Endothelial cell of umbilical vein (primary cell): ENCODE measurements at regions not wholly inside any gene's neighbourhood (a gene's known extent, or its start where the extent isn't known, plus 50 kb on each side); places are given as distances from the start of the nearest gene placed in this dataset.

Source experiments
- BruUV-seq: library from RNA; stranded (reverse); fragments of 400-500 nt; replicated peaks from 2 replicates; lab custom pipeline; 2021; lab: Mats Ljungman, UMichigan
- CTCF ChIA-PET: fragments of 300-600, 350-600 bp; sonication (Branson Sonifier 250); formaldehyde crosslinking; loops from one replicate; lab custom pipeline; 2021; ENCODE audit warnings: antibody characterized with exemption, inconsistent platforms; lab: Charles Lee
- POLR2A ChIA-PET: fragments of 300-600, 350-600 bp; sonication (Branson Sonifier 250); formaldehyde crosslinking; loops from one replicate; lab custom pipeline; 2021; ENCODE audit warnings: antibody characterized with exemption, inconsistent platforms; lab: Charles Lee
- DNase-seq: peaks from one replicate; pipeline ENCODE4 v3.0.0-alpha.2; 2011; ENCODE audit warnings: low read depth, low spot score
- FAIRE-seq: peaks from 2 replicates; lab custom pipeline; 2011; peaks lifted over from hg19 to GRCh38; lab: Jason Lieb, UNC
- H2AFZ ChIP-seq: 2 replicates; pipeline ENCODE4 v1.6.0; 2012; ENCODE audit warnings: low read depth, low read length, control low read depth, inconsistent platforms
- H3K27ac ChIP-seq: 2 replicates; pipeline ENCODE4 v1.5.1; 2011; ENCODE audit warnings: low read depth, mild to moderate bottlenecking, control low read depth, low read length, moderate library complexity; ENCODE audit not compliant: insufficient read depth
- H3K27me3 ChIP-seq, 2 experiments: 2 replicates each; pipeline versions ENCODE4 v1.6.0 to v1.6.1; 2011; ENCODE audit warnings: low read length in 2 of 2, mixed read lengths in 1 of 2; ENCODE audit not compliant: control insufficient read depth in 2 of 2, insufficient read depth in 2 of 2
- H3K36me3 ChIP-seq, 2 experiments: 2 replicates in 1 of 2; 3 replicates in 1 of 2; pipeline ENCODE4 v1.5.1; 2011; ENCODE audit warnings: low read length in 2 of 2, mild to moderate bottlenecking in 1 of 2, moderate library complexity in 1 of 2; ENCODE audit not compliant: control insufficient read depth in 2 of 2, insufficient read depth in 2 of 2; ENCODE audit errors: extremely low read depth in 1 of 2
- H3K4me1 ChIP-seq: 3 replicates; pipeline ENCODE4 v1.5.1; 2011; ENCODE audit warnings: mild to moderate bottlenecking, low read length; ENCODE audit not compliant: control insufficient read depth, insufficient read depth; ENCODE audit errors: extremely low read depth
- H3K4me2 ChIP-seq: 2 replicates; pipeline ENCODE4 v1.6.1; 2011; ENCODE audit warnings: low read length, control low read depth, mixed read lengths; ENCODE audit not compliant: insufficient read depth
- H3K4me3 ChIP-seq, 3 experiments: fragments of 200-600 bp in 1 of 3; sonication (generic), shearing (Covaris generic) in 1 of 3; replicated peaks in 1 of 3; 2 replicates each; pipeline ENCODE4 v1.5.1; 2011 to 2016; ENCODE audit warnings: control low read depth in 3 of 3, low read length in 3 of 3, mild to moderate bottlenecking in 2 of 3, inconsistent platforms in 1 of 3, low read depth in 1 of 3, moderate library complexity in 1 of 3; ENCODE audit not compliant: insufficient read depth in 1 of 3
- H3K79me2 ChIP-seq: 2 replicates; pipeline ENCODE4 v1.6.0; 2012; ENCODE audit warnings: low read length, inconsistent platforms; ENCODE audit not compliant: control insufficient read depth, insufficient read depth
- H3K9ac ChIP-seq: replicated peaks from 2 replicates; pipeline ENCODE3; 2011; ENCODE audit warnings: low read length, control low read depth; ENCODE audit not compliant: insufficient read depth; ENCODE audit errors: extremely low read depth
- H3K9me1 ChIP-seq: replicated peaks from 3 replicates; pipeline ENCODE4 v1.6.0; 2011; ENCODE audit warnings: mild to moderate bottlenecking, low read length; ENCODE audit not compliant: control insufficient read depth, insufficient read depth; ENCODE audit errors: extremely low read depth
- H3K9me3 ChIP-seq: replicated peaks from 2 replicates; pipeline ENCODE4 v1.5.1; 2012; ENCODE audit warnings: low read length, inconsistent platforms; ENCODE audit not compliant: control insufficient read depth, insufficient read depth
- H4K20me1 ChIP-seq: replicated peaks from 2 replicates; pipeline ENCODE3; 2011; ENCODE audit warnings: mild to moderate bottlenecking, low read length; ENCODE audit not compliant: control insufficient read depth, insufficient read depth; ENCODE audit errors: extremely low read depth
- EZH2 ChIP-seq: IDR thresholded peaks from 2 replicates; pipeline ENCODE4 v1.6.1; 2012; ENCODE audit warnings: borderline replicate concordance, low read depth, mild to moderate bottlenecking, moderate library complexity, low read length, inconsistent platforms; ENCODE audit not compliant: severe bottlenecking
- FOS ChIP-seq: IDR thresholded peaks from 2 replicates; pipeline ENCODE4 v1.6.1; 2011; ENCODE audit warnings: mild to moderate bottlenecking, low read length, moderate library complexity, borderline replicate concordance; ENCODE audit not compliant: insufficient read depth
- GATA2 ChIP-seq: IDR thresholded peaks from 2 replicates; pipeline ENCODE4 v1.7.0; 2011; ENCODE audit warnings: low read depth, mild to moderate bottlenecking, moderate library complexity, mixed read lengths, low read length; ENCODE audit not compliant: insufficient read length, insufficient read depth
- JUN ChIP-seq: IDR thresholded peaks from 2 replicates; pipeline ENCODE4 v1.6.1; 2011; ENCODE audit warnings: borderline replicate concordance, low read depth; ENCODE audit not compliant: insufficient read length, insufficient read depth
- MAX ChIP-seq: IDR thresholded peaks from 2 replicates; pipeline ENCODE4 v1.6.1; 2011; ENCODE audit not compliant: insufficient read depth, insufficient read length
- MYC ChIP-seq: IDR thresholded peaks from one replicate; pipeline ENCODE4 v1.6.1; 2011; ENCODE audit warnings: mild to moderate bottlenecking, low read depth, low read length
- POLR2A ChIP-seq: IDR thresholded peaks from 2 replicates; pipeline ENCODE4 v1.6.1; 2012; ENCODE audit warnings: low read depth, mild to moderate bottlenecking, control low read depth, low read length
- POLR2AphosphoS5 ChIP-seq: IDR thresholded peaks from 2 replicates; pipeline ENCODE4 v1.6.1; 2012; ENCODE audit warnings: low read depth, mild to moderate bottlenecking, control low read depth, low read length, moderate library complexity; ENCODE audit not compliant: insufficient read depth
- dilution Hi-C: fragments of 300-500 bp; cut with MboI; formaldehyde crosslinking; loops from one replicate; pipeline ENCODE4 v1.15.0; 2019; ENCODE audit warnings: low sequenced_read_pairs; ENCODE audit not compliant: extremely low pct_ligation_motif_present
- intact Hi-C: fragments of 100-400 bp; cut with micrococcal nuclease; formaldehyde crosslinking; loops from one replicate; pipeline ENCODE4 v1.10.0; 2022
- TF ChIP-seq, protein P1 (sequence below), 2 donors: IDR thresholded peaks; 1 replicate in 1 of 2; 2 replicates in 1 of 2; pipeline ENCODE4 v1.5.1; 2011; ENCODE audit warnings: low read length in 2 of 2, mild to moderate bottlenecking in 2 of 2, moderate library complexity in 2 of 2, control low read depth in 1 of 2, inconsistent platforms in 1 of 2, low read depth in 1 of 2; ENCODE audit not compliant: insufficient read depth in 1 of 2; ENCODE audit errors: extremely low read depth in 1 of 2

DNA sequence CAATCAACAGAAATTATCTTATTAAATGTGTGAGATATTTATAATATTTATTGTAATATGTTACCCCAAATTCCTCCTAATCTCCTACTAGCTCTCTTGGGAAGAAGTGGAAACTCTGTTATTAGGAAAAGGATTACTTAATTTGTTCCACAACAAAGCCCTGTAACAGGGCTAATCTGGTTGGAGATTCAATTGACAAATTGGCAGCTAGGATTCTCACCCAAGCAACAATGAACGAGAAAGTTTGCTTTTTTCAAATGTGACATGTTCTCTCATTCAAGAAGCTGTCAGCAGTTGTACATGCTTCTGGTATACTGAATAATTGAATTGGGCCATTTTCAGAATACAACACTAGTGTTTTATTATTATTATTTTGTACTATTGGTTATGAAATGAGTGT lies 367.9 kb upstream of the ADGRL4 start:
- ChIA-PET POLR2A (no interaction called here), CTCF (interaction anchor here (1.1 kb wide), 1 partner anchor 20 kb away, joined by 4 read pairs; no protein-coding TSS in a partner anchor)
- TF ChIP-seq, protein P1, sequence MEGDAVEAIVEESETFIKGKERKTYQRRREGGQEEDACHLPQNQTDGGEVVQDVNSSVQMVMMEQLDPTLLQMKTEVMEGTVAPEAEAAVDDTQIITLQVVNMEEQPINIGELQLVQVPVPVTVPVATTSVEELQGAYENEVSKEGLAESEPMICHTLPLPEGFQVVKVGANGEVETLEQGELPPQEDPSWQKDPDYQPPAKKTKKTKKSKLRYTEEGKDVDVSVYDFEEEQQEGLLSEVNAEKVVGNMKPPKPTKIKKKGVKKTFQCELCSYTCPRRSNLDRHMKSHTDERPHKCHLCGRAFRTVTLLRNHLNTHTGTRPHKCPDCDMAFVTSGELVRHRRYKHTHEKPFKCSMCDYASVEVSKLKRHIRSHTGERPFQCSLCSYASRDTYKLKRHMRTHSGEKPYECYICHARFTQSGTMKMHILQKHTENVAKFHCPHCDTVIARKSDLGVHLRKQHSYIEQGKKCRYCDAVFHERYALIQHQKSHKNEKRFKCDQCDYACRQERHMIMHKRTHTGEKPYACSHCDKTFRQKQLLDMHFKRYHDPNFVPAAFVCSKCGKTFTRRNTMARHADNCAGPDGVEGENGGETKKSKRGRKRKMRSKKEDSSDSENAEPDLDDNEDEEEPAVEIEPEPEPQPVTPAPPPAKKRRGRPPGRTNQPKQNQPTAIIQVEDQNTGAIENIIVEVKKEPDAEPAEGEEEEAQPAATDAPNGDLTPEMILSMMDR (IDR thresholded peaks at IDR 0.05; ENCODE audit: extremely low read depth in 1 of 2, insufficient read depth in 1 of 2, low read depth in 1 of 2, low read length in 2 of 2), result no peak
- TF ChIP-seq MYC, result no peak
- no peak for TF ChIP-seq MAX
- TF ChIP-seq EZH2, result no peak
- no peak for TF ChIP-seq JUN
- TF ChIP-seq POLR2A, result no peak
- no peak for TF ChIP-seq FOS
- TF ChIP-seq POLR2AphosphoS5, result no peak
- TF ChIP-seq GATA2, result no peak
- Histone ChIP-seq H3K9me3 (no peaks in the 10 kb centered on the region), H3K27me3 (no peaks in the 10 kb centered on the region), H3K9me1 (no peaks in the 10 kb centered on the region), H3K79me2 (no peaks in the 10 kb centered on the region), H3K4me2 (no peak overlapping the region), H3K27ac (no peak overlapping the region), H3K9ac (no peak overlapping the region), H3K4me3 (no peak overlapping the region), H2AFZ (no peak overlapping the region), H4K20me1 (no peaks in the 10 kb centered on the region), H3K36me3 (no peaks in the 10 kb centered on the region), H3K4me1 (peaks cover 6% of the 10 kb centered on the region)
- no TSS peak for BruUV-seq
- no peak for DNase-seq
- intact Hi-C loops, result no loop called here
- FAIRE-seq, result no peak
- dilution Hi-C loops, result no loop called here
